ENCODE measurements at regions not wholly inside any gene's neighbourhood (a gene's known extent, or its start where the extent isn't known, plus 50 kb on each side); places are given as distances from the start of the nearest gene placed in this dataset.
A peak's percentile ranks its signal among the peaks of the same experiment; 100 is the strongest.
"Not testable (repeated sequence)": the region's sequence is repeated elsewhere in the genome, so short reads cannot be mapped to it uniquely, and the experiment has no call there.

DNA sequence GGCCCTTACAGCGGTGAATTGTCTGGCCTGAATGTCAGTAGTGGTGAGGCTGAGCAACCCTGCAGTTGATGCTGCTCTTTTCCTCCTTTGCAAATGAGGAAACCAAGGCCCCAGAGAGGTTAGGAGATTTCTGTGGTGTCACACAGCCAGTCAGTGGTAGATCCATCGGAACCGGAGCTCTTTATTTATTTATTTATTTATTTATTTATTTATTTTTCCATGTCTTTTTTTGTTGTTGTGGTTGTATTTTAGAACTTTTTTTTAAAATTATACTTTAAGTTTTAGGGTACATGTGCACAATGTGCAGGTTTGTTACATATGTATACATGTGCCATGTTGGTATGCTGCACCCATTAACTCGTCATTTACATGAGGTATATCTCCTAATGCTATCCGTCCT lies 368.4 kb upstream of the CLINT1 start:
- not testable (repeated sequence) for DNase-seq (ENCODE audit: low read depth in 4 of 4, low spot score in 3 of 4)

- DNase-seq (ENCODE audit: low read depth in 4 of 4, low spot score in 3 of 4): no peak
These were observed 367.6 kb upstream of the CLINT1 start for GRCh38 chr5:158226496-158226895.

- no peak for DNase-seq (ENCODE audit: low read depth in 4 of 4, low spot score in 3 of 4)
These were observed 365.3 kb upstream of the CLINT1 start for GRCh38 chr5:158224253-158224652.

DNA sequence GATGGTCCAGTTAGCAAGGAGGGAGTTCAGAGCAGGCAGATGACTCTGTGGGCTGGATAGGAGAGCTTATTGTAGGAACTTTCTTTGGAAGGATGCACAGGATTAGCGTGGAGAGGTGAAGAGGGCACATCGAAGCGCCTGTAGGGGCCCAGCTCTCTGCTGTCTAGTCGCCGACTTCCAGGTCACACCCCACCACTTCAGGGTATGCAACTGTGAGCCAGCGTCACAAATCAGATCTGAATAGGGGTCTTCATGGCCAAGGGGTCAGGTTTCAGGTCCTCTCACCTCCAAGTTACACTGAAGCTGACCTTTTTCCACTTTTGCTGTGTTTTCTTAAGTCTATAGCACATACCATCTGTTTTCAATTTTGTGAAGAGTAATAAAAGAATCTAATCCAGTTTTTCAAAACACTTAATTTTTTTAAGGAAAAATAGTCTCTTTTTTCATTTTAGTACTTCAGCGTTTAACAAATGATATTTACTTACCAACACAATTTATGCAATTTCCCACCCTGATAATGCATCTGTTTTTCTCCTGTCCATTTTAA lies 364.2 kb upstream of the CLINT1 start:
- no peak for DNase-seq (ENCODE audit: low read depth in 4 of 4, low spot score in 3 of 4)

GRCh38 chr5:158212917-158213316 lies 354.0 kb upstream of the CLINT1 start:
- no peak for DNase-seq (ENCODE audit: low read depth in 4 of 4, low spot score in 3 of 4)

- no peak for DNase-seq (ENCODE audit: low read depth in 4 of 4, low spot score in 3 of 4)
These were observed 353.3 kb upstream of the CLINT1 start for GRCh38 chr5:158212237-158212636.

DNA sequence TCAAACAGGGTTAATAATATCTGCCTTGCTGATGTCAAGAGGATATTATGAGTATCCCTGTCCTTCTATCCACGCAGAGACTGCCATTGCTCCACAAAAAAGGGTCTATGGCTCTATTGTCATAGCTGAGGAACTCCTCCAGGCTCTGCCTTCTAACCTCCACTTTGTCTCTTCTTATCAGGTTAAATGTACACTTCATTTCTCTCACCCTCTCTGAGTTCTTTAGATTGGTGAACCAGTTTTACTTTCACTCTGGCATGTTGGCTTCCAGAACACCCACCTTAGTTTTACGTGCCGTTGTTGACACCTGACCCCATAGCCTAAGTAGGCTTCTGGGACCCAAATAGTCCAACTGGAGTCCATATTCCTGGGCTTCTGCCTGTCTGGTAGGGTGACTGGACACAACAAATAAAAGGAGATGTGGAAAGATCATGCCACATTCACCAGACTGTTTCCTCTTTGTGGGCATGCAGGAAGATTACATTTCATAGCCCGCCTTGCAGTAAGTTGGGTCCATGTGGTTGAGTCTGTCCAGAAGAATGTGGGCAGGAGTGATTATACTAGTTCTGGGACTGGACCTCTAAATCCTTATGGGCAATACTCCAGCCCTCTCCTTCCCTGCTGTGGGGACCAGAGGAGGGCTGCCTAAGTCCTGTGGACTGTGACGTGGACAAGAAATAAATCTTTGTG lies 350.4 kb upstream of the CLINT1 start:
- no peak for DNase-seq (ENCODE audit: low read depth in 4 of 4, low spot score in 3 of 4)

DNA sequence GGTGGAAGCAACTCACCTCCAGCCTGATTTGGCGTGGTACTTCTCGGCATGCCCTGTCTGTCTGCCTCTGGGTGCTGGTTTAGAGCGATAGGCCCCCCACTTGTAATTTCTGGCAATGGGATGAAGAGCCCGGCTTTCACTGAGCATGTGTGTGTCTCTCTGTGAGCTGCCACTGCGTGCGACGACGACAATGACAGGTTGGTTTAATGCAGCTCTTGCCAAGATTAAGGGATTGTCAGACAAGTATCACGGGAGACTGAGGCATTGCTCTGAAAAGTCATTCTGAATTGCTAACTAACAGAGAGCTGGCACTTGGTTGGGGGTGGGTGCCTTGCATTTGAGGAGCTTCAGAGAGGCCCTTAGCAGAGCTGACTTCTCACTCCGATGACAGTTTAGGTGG lies 348.8 kb upstream of the CLINT1 start:
- DNase-seq (ENCODE audit: low read depth in 4 of 4, low spot score in 3 of 4): no peak

- no peak for DNase-seq (ENCODE audit: low read depth in 4 of 4, low spot score in 3 of 4)
These were observed 347.0 kb upstream of the CLINT1 start for GRCh38 chr5:158205992-158206391.

DNA sequence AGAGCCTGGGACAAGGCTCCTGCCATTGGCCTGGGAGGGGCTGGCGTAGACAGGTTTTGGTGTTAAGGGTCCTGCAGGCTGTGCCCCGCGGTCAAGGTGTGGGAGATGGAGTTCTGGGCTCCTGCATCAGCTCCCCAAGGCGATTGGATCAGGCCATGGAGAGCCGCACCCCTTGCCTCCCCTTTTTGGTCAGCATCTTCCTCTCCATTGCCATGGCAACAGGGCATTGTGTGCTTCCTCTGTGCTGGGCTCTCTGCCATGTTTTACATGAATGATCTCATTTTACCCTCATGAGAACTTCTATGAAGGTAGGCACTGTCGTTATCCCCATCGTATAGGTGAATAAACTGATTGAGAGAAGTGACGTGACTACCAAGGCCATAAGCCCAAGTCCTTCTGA lies 344.3 kb upstream of the CLINT1 start:
- DNase-seq (ENCODE audit: low read depth in 4 of 4, low spot score in 3 of 4): no peak

DNA sequence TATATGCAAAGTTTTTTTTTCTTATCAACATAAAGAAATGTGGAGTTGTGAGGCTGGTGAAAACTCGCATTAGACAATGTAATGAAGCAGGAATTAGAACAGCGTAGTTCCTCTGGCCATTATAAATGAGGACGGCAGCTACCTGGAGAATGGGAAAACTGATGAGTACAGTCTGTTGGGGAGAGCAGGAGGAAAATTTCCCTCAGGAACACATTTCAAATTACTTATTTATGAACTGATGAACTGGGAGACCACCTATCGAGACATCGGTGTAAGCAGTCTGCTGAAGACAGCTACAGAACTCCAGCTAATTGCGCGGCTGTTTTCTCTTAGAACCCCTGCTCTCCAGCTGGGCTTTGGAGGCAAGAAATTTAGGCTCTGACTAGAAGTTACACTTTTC lies 343.9 kb upstream of the CLINT1 start:
- DNase-seq (ENCODE audit: low read depth in 4 of 4, low spot score in 3 of 4): no peak

- no peak for DNase-seq (ENCODE audit: low read depth in 4 of 4, low spot score in 3 of 4)
These were observed 341.7 kb upstream of the CLINT1 start for GRCh38 chr5:158200619-158201018.

- DNase-seq (ENCODE audit: low read depth in 4 of 4, low spot score in 3 of 4): no peak
These were observed 339.7 kb upstream of the CLINT1 start for GRCh38 chr5:158198636-158199035.

GRCh38 chr5:158195416-158196210 lies 336.7 kb upstream of the CLINT1 start:
- no peak for DNase-seq (ENCODE audit: low read depth in 4 of 4, low spot score in 3 of 4)

- no peak for DNase-seq (ENCODE audit: low read depth in 4 of 4, low spot score in 3 of 4)
These were observed 335.6 kb upstream of the CLINT1 start for GRCh38 chr5:158194561-158194976.

GRCh38 chr5:158193395-158193794 lies 334.4 kb upstream of the CLINT1 start:
- DNase-seq (ENCODE audit: low read depth in 4 of 4, low spot score in 3 of 4): not testable (repeated sequence)

GRCh38 chr5:158180407-158180806 lies 321.5 kb upstream of the CLINT1 start:
- no peak for DNase-seq (ENCODE audit: low read depth in 4 of 4, low spot score in 3 of 4)

- DNase-seq (ENCODE audit: low read depth in 4 of 4, low spot score in 3 of 4): no peak
These were observed 320.3 kb upstream of the CLINT1 start for GRCh38 chr5:158179271-158179670.

GRCh38 chr5:158178535-158178934 lies 319.6 kb upstream of the CLINT1 start:
- DNase-seq (ENCODE audit: low read depth in 4 of 4, low spot score in 3 of 4): no peak

GRCh38 chr5:158177146-158177545 lies 318.2 kb upstream of the CLINT1 start:
- no peak for DNase-seq (ENCODE audit: low read depth in 4 of 4, low spot score in 3 of 4)

DNA sequence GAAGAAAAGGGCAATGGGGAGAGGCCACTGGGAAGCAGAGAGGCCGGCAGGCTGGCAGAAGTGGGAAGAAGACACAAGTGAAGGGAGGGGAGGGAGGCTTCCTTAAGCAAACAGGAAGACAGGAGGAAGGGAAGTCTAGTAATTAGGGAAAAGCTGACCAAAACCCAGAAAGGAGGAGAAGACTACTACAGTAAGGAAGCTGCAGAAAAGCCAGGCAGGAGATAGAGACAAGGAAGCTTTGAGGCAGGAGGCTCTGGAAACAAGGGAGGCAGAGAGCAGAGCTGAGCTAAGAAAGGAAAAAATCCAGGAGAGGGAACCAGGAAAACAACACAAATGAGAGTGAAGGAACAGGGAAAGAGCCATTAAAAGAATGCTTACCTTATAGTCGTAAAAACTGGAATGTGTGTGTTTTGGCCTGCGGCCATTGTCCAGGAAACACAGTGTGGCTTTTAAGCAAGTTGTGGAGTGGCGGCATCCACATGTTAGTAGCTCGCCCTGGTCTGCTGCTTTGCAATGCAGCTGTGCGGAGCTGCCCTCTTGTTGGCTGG lies 317.1 kb upstream of the CLINT1 start:
- DNase-seq (ENCODE audit: low read depth in 4 of 4, low spot score in 3 of 4): peak; percentile 34 to 55 (median 45)
